NCI-H1105 (cell line): ENCODE measurements at regions not wholly inside any gene's neighbourhood (a gene's known extent, or its start where the extent isn't known, plus 50 kb on each side); places are given as distances from the start of the nearest gene placed in this dataset.
"Not testable (repeated sequence)": the region's sequence is repeated elsewhere in the genome, so short reads cannot be mapped to it uniquely, and the experiment has no call there.

Source experiments
- DNase-seq: peaks from one replicate; lab custom pipeline; 2025; lab: John Stamatoyannopoulos, UW

- no peak for DNase-seq
These were observed 68.3 kb downstream of the DYRK2 start for GRCh38 chr12:67716817-67717216.

- not testable (repeated sequence) for DNase-seq
These were observed 70.8 kb downstream of the DYRK2 start for GRCh38 chr12:67719303-67719702.

- no peak for DNase-seq
These were observed 71.9 kb downstream of the DYRK2 start for GRCh38 chr12:67720351-67720856.

- DNase-seq = no peak
These were observed 72.7 kb downstream of the DYRK2 start for GRCh38 chr12:67721248-67721647.

GRCh38 chr12:67722296-67722695 is 73.8 kb downstream of the DYRK2 start:
- DNase-seq = no peak

GRCh38 chr12:67726868-67727267 is 78.3 kb downstream of the DYRK2 start:
- no peak for DNase-seq

- no peak for DNase-seq
These were observed 79.4 kb downstream of the DYRK2 start for GRCh38 chr12:67727702-67728666.

- no peak for DNase-seq
These were observed 84.3 kb downstream of the DYRK2 start for GRCh38 chr12:67732857-67733256.

- no peak for DNase-seq
These were observed 87.3 kb downstream of the DYRK2 start for GRCh38 chr12:67735868-67736267.

- no peak for DNase-seq
These were observed 92.2 kb downstream of the DYRK2 start for GRCh38 chr12:67740711-67741110.

GRCh38 chr12:67741270-67741669 is 92.7 kb downstream of the DYRK2 start:
- DNase-seq = no peak

GRCh38 chr12:67742461-67742860 is 93.9 kb downstream of the DYRK2 start:
- no peak for DNase-seq

- DNase-seq = no peak
These were observed 99.6 kb downstream of the DYRK2 start for GRCh38 chr12:67747869-67748742.

GRCh38 chr12:67748743-67749040 is 100.1 kb downstream of the DYRK2 start:
- DNase-seq = no peak

- DNase-seq = no peak
These were observed 102.1 kb downstream of the DYRK2 start for GRCh38 chr12:67750513-67751183.

GRCh38 chr12:67751381-67751928 is 102.9 kb downstream of the DYRK2 start:
- DNase-seq = no peak

- no peak for DNase-seq
These were observed 103.7 kb downstream of the DYRK2 start for GRCh38 chr12:67752226-67752732.

GRCh38 chr12:67754933-67755697 is 106.6 kb downstream of the DYRK2 start:
- DNase-seq = no peak

- DNase-seq = no peak
These were observed 109.1 kb downstream of the DYRK2 start for GRCh38 chr12:67757651-67758050.

GRCh38 chr12:67758119-67758518 is 109.6 kb downstream of the DYRK2 start:
- DNase-seq = no peak

- DNase-seq = no peak
These were observed 110.0 kb downstream of the DYRK2 start for GRCh38 chr12:67758521-67758920.
